NOMO-1 treated with dmso at 0.1 percent for 144 hours (cell line): ENCODE measurements at regions not wholly inside any gene's neighbourhood (a gene's known extent, or its start where the extent isn't known, plus 50 kb on each side); places are given as distances from the start of the nearest gene placed in this dataset.

Experiments used
- DNase-seq: peaks from one replicate; lab custom pipeline; 2025; ENCODE audit not compliant: unreplicated experiment; lab: John Stamatoyannopoulos, UW

DNA sequence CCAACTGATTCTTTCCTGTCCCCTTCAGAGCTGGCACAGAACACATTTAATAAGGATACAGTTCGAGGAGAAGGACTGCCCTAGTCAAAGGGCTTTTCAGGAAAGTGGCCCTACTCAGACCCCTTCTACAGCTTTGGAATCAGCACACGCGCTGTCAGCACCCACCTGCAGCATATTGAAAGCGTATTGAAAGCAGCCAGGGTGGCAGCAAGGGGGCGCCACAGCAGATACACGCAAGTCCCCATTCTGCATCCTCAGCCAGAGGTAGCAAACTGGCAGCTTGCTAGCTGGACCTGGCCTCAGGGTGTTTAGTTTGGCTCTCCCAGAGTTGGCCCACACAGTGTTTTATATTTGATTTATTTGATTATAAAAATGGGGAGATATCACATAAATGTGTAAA lies 101.0 kb upstream of the NT5C1B start:
- DNase-seq = no peak

DNA sequence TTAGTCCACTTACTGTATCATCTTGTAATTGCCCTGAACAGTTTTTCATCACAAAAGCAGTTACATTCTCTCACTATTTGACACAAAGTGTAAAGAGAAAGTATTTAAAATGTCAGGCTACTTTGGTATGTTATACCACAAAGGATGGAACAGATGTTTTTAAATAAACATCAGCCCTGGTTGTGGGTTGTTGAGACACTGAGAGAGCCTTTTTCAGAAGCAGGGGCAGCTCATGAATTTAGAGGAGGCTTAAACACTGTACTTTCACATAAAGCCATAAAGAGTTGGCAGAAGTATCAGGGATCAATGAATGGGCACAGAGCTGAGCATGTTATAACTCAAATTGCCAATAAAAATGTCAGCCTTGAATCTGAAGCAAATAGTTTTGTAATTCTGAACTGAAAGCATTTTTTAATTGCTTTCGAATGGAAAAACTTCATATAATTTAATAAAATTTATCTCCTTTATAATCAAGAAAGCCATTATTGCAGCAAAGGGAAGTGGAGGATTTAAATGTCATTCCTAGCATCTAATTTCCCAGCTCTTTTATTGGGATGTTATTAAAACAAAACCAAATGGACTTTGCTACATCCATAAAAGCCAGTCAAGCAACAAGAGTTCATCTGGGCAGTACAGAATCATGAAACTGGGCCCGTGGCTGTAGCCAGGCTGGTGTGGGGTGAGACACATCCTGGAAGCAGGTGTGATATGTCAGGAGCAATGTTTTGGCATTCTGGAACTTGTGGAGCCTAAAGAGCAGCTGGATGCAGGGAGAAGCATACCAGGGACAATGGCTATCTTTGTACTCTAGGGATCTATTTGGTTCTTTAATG lies 95.1 kb upstream of the NT5C1B start:
- DNase-seq = no peak

DNA sequence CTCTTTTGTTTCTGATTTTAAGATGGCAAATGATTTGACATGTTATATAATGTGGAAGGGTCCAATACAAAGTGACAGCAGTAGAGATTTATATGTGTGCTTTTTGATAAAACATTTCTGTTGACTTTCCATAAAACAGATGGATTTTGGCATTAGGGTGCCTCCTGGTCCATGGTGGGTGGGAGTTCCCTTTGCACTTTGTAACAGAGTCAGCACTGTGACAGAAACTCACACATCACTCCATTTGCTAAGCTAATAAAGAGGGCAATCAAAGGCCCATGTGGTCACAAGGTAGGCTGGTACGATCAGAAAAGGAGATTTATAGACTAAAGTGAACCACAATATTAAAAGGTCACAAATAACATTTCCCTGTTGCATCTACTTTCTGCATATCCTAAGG lies 93.3 kb upstream of the NT5C1B start:
- DNase-seq = no peak

- no peak for DNase-seq
Measured at GRCh38 chr2:18677280-18677679, 87.9 kb upstream of the NT5C1B start.

- no peak for DNase-seq
Measured at GRCh38 chr2:18674309-18674708, 84.9 kb upstream of the NT5C1B start.

DNA sequence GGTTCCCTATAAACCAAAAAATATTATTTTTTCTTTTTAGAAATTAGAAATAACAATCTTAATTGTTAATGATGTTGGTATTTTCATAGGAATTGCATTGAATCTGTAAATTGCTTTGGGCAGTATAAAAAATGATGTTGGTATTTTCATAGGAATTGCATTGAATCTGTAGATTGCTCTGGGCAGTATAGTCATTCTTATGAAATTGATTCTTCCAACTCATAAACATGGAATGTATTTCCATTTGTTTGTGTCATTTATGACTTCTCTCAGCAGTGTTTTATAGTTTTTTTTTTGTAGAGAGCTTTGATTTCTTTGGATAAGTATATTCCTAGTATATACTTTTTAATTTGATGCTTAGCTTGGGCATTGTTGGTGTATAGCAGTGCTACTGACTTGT lies 82.0 kb upstream of the NT5C1B start:
- no peak for DNase-seq

DNA sequence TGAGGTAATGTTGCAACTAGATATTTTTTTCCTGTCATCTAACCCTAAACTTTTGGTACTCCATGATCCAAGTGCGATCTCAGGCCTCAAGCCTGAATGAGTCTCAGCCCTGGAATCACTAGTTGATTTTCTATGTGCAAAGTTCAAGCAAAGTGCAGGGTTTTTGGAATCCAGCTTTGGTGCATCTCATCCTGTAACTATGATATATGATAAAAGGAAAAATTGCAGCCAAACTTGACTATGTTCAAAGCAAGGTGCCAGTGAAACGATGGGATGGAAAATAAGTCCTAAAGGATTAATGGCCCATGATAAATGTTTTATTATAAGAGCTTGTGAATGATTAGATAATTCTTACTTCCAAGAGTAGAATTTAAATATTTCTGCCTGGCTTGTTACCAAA lies 78.9 kb upstream of the NT5C1B start:
- DNase-seq = no peak

DNA sequence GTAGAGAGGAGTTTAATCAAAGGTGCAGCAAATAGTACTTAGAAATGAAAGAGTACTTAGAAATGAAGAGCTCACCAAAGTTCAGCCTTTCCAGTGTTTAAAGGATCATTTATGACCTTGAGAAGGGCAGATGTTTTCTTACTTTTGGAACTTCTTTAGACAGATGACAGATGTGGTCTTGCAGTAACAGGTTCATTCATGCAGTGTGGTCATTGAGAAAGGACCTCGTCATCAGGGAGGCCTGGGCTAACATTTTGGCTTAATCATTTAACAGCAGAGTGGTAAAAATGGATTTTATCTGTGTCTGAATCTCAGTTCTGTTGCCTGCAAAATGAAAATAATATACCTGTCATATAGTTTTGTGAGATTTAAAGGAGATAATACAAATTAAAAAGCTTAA lies 75.1 kb upstream of the NT5C1B start:
- DNase-seq = no peak

GRCh38 chr2:18663861-18664260 lies 74.5 kb upstream of the NT5C1B start:
- no peak for DNase-seq

DNA sequence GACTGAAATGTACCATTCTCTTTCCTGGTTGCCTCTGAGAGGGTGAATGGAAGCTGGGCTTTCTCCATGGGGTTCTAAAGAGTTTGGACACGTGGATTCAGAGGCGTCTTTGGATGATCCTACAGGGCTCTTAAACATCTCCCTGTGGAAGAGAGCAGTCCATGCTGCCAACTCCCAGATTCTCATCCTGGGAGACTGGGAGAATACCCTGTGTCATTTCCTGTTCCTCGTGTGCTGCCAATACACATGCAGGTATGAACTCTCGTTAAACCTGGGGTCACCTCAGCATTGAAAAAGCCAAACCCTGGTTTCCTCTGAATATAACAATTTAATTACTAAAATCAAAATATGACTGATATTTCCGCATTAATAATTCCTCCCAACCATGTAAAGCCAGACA lies 73.3 kb upstream of the NT5C1B start:
- no peak for DNase-seq

- no peak for DNase-seq
Measured at GRCh38 chr2:18659915-18660314, 70.5 kb upstream of the NT5C1B start.

DNA sequence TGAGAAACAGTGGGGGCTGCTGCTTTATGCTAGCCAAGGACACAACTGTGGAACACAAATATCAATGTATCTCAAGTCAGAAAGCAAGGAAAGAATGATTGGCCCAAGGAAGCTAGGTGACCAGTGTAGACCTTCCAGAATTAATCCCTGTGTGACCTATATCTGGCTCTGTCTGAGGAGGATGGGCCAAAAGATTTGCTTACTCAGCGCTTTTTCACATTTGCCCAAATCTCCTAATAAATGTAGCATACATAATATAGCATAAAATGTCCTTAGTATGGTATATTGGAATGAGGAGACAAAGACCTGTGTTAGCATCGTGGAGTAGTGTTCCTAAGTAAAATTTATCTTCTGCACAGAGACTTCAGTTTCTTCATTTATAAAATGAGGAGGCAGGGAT lies 66.7 kb upstream of the NT5C1B start:
- DNase-seq = no peak

- no peak for DNase-seq
Measured at GRCh38 chr2:18651842-18652774, 62.7 kb upstream of the NT5C1B start.

DNA sequence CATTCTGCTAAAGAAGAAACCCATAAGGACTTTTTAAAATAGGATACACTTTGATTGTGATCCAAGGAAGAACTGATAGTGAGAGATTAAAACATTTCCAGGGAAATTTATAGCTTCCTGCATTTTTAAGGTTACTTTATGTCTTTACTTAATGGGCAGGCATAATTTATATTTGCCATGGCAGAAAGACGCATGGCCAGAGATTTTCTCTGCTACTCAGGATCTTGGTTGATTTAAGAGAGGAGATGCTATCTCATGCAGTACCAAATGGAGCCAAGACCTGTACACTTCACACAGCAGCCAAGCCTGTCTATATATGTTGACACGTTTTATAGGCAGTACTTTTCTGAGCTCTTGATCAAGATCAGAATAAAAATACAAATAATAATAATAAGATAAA lies 60.9 kb upstream of the NT5C1B start:
- no peak for DNase-seq

GRCh38 chr2:18649502-18650135 lies 60.2 kb upstream of the NT5C1B start:
- DNase-seq = no peak

DNA sequence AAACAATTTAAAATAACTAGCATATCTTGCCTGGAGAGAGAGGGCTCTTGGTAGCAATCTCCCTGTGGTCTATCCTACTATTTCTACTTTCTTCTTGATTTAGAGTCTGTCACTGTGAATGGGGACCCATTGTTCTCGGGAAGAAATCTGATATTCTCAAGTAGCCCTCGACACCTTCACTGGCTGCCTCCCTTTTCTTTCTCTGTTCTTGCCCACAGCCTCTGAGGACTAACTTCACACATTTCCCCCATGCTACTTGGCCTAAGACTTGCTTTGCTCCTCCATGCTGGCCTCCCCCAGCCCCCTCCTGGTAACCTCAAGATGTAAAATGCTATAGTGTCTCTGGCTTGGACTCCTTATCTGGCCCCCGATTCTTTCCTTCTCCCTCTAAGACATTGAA lies 58.8 kb upstream of the NT5C1B start:
- DNase-seq = no peak

GRCh38 chr2:18647731-18648130 lies 58.4 kb upstream of the NT5C1B start:
- DNase-seq = no peak

DNA sequence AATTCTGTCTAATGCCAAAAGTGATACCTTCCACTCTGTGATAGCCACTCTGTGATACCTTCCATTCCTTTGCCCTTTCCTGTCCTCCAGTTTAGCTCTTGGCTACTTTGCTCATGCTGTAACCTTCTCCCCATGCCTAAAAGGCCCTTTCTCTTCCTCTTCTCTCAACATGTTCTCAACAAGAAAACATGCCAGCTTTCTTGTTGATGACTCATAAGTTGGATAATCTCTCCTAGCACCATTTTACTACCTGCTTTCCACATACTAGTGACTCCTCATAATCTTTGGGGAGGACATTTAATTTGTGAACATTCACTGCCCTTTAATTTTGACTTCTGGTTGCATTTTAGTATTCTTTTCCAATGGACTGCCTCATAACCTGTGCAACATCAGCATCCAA lies 55.9 kb upstream of the NT5C1B start:
- no peak for DNase-seq

GRCh38 chr2:18644115-18644462 lies 54.7 kb upstream of the NT5C1B start:
- DNase-seq = no peak

DNA sequence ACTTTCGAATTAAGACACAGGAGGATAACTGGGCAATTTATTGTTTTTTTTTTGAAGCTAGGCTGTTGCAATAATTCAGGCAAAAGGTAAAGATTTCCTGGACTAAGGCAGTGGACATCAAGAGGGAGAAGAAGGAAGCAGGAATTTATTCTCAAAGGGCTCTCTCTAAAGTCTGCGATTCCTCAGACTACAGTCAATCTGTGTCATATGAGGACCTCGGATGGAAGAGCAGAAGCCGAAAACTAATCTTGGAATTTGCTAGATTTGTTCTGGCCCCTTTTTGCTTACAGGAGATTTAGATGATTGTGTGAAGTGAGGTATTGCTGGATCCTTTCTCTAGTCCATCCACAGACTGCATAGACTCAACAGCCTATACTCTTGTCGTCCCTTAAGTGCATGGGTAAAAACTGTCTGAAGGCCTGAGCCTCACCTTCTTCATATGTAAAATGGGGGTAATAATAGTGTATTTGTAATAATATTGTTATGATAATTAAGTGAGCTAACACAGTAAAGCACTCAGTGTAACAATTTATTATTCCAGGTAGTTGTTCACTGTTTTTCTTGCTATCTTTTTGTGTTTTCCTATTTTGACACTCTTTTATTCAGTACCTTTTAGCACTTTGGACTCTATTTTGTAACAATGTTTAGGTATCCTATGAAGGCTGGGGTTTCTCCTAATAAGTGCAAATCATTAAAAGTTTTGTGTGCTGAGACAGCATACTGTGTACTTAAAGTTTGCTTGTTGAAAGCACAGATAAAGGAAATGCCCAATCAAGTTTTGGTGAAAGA lies 54.2 kb upstream of the NT5C1B start:
- DNase-seq = no peak

DNA sequence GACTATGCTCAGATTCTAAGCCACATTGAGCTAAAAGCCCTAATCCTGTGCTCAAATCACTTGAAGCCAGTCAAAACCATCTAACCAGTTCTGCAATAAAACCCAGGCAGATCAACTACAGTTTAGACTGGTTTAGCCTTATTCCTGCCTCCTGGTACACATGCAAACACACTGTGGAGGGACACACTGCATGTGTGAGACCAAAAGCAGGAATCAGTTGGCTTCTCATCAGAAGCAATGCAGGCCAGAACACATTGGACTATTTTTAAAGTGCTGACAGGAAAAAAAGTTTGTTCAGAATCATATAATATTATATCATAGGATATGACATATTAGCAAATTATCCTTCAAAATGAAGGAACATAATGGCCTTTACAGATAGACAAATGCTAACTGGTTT lies 52.5 kb upstream of the NT5C1B start:
- DNase-seq = no peak
